Keratinocyte (primary cell): ENCODE measurements at regions not wholly inside any gene's neighbourhood (a gene's known extent, or its start where the extent isn't known, plus 50 kb on each side); places are given as distances from the start of the nearest gene placed in this dataset.

ENCODE experiments used
- DNase-seq: peaks from one replicate; pipeline ENCODE4 v3.0.0-alpha.2; 2011; ENCODE audit warnings: low read depth, missing footprints, low spot score
- FAIRE-seq: peaks from 2 replicates; lab custom pipeline; 2011; peaks lifted over from hg19 to GRCh38; lab: Jason Lieb, UNC
- H2AFZ ChIP-seq: 2 replicates; pipeline ENCODE4 v1.6.0; 2012; ENCODE audit warnings: low read length, control low read depth, inconsistent platforms; ENCODE audit not compliant: control insufficient read depth
- H3K27ac ChIP-seq: 2 replicates; pipeline ENCODE4 v1.5.1; 2011; ENCODE audit warnings: low read length; ENCODE audit not compliant: control insufficient read depth, insufficient read depth
- H3K27me3 ChIP-seq: 3 replicates; pipeline ENCODE4 v1.6.0; 2011; ENCODE audit warnings: low read length; ENCODE audit not compliant: control insufficient read depth, insufficient read depth; ENCODE audit errors: extremely low read depth
- H3K36me3 ChIP-seq, 2 experiments: 2 replicates in 1 of 2; 3 replicates in 1 of 2; pipeline ENCODE4 v1.5.1; 2011; ENCODE audit warnings: low read length in 2 of 2, mild to moderate bottlenecking in 1 of 2; ENCODE audit not compliant: control insufficient read depth in 2 of 2, insufficient read depth in 2 of 2; ENCODE audit errors: extremely low read depth in 1 of 2
- H3K4me1 ChIP-seq: 3 replicates; pipeline ENCODE4 v1.5.1; 2011; ENCODE audit warnings: low read length; ENCODE audit not compliant: control insufficient read depth, insufficient read depth; ENCODE audit errors: extremely low read depth
- H3K4me2 ChIP-seq: 3 replicates; pipeline ENCODE4 v1.6.0; 2011; ENCODE audit warnings: low read depth, low read length; ENCODE audit not compliant: control insufficient read depth, insufficient read depth; ENCODE audit errors: extremely low read depth
- H3K4me3 ChIP-seq, 3 experiments: fragments of 200-600 bp in 1 of 3; sonication (generic) in 1 of 3; 2 replicates in 2 of 3; 3 replicates in 1 of 3; pipeline ENCODE4 v1.5.1; 2011 to 2016; ENCODE audit warnings: low read length in 3 of 3, mild to moderate bottlenecking in 3 of 3, control low read depth in 2 of 3, inconsistent platforms in 1 of 3, low read depth in 1 of 3, mixed read lengths in 1 of 3, mixed run types in 1 of 3, moderate library complexity in 1 of 3; ENCODE audit not compliant: control insufficient read depth in 2 of 3, insufficient read depth in 2 of 3; ENCODE audit errors: extremely low read depth in 1 of 3
- H3K79me2 ChIP-seq: 2 replicates; pipeline ENCODE4 v1.6.0; 2012; ENCODE audit warnings: low read length; ENCODE audit not compliant: control insufficient read depth, insufficient read depth
- H3K9ac ChIP-seq: 3 replicates; pipeline ENCODE4 v1.6.0; 2011; ENCODE audit warnings: low read length; ENCODE audit not compliant: control insufficient read depth, insufficient read depth; ENCODE audit errors: extremely low read depth
- H3K9me1 ChIP-seq: 3 replicates; pipeline ENCODE4 v1.6.0; 2011; ENCODE audit warnings: low read length; ENCODE audit not compliant: control insufficient read depth, insufficient read depth; ENCODE audit errors: extremely low read depth
- H3K9me3 ChIP-seq: 2 replicates; pipeline ENCODE4 v1.5.1; 2012; ENCODE audit warnings: low read depth, low read length; ENCODE audit not compliant: control insufficient read depth
- H4K20me1 ChIP-seq: 3 replicates; pipeline ENCODE4 v1.6.0; 2011; ENCODE audit warnings: low read length; ENCODE audit not compliant: control insufficient read depth, insufficient read depth; ENCODE audit errors: extremely low read depth
- CTCF ChIP-seq, 3 experiments: IDR thresholded peaks in 1 of 3; conservative IDR thresholded peaks in 1 of 3; optimal IDR thresholded peaks in 1 of 3; 2 replicates in 2 of 3; 3 replicates in 1 of 3; pipeline versions ENCODE3 to v1.5.1; 2011; ENCODE audit warnings: low read length in 3 of 3, mild to moderate bottlenecking in 3 of 3, moderate library complexity in 2 of 3, control low read depth in 1 of 3, inconsistent platforms in 1 of 3; ENCODE audit not compliant: insufficient read depth in 2 of 3; ENCODE audit errors: extremely low read depth in 1 of 3
- EZH2 ChIP-seq: IDR thresholded peaks from one replicate; pipeline ENCODE4 v1.6.1; 2012; ENCODE audit warnings: inconsistent platforms, mild to moderate bottlenecking, low read length, moderate library complexity
- dilution Hi-C: fragments of 300-500 bp; cut with MboI; formaldehyde crosslinking; loops from one replicate; pipeline ENCODE4 v1.7.0; 2020; ENCODE audit warnings: low sequenced_read_pairs; ENCODE audit not compliant: extremely low pct_ligation_motif_present

- Histone ChIP-seq H3K79me2 (no peaks in the 10 kb centered on the region), H3K9me1 (no peaks in the 10 kb centered on the region), H3K9me3 (no peaks in the 10 kb centered on the region), H3K27me3 (no peaks in the 10 kb centered on the region), H3K4me3 (no peak overlapping the region), H2AFZ (no peak overlapping the region), H3K4me2 (no peak overlapping the region), H4K20me1 (no peaks in the 10 kb centered on the region), H3K27ac (no peak overlapping the region), H3K36me3 (no peaks in the 10 kb centered on the region), H3K4me1 (no peaks in the 10 kb centered on the region), H3K9ac (no peak overlapping the region)
- TF ChIP-seq CTCF (optimal IDR thresholded peaks at IDR 0.05 in 1 of 3, IDR thresholded peaks at IDR 0.05 in 1 of 3, conservative IDR thresholded peaks at IDR 0.05 in 1 of 3; ENCODE audit: extremely low read depth in 1 of 3, insufficient read depth in 2 of 3, low read length in 3 of 3) (no peak), EZH2 (no peak)
- no peak for DNase-seq
- no peak for FAIRE-seq
- dilution Hi-C loops, result no loop called here
These were observed 274.3 kb downstream of the KLF6 start for GRCh38 chr10:3510741-3511140.

- Histone ChIP-seq H2AFZ (no peak overlapping the region), H3K36me3 (no peaks in the 10 kb centered on the region), H4K20me1 (no peaks in the 10 kb centered on the region), H3K9me1 (no peaks in the 10 kb centered on the region), H3K9me3 (no peaks in the 10 kb centered on the region), H3K4me3 (no peak overlapping the region), H3K79me2 (no peaks in the 10 kb centered on the region), H3K9ac (no peak overlapping the region), H3K4me1 (no peaks in the 10 kb centered on the region), H3K27me3 (no peaks in the 10 kb centered on the region), H3K4me2 (no peak overlapping the region), H3K27ac (no peak overlapping the region)
- dilution Hi-C loops, result no loop called here
- no peak for DNase-seq
- no peak for TF ChIP-seq EZH2
- no peak for TF ChIP-seq CTCF (optimal IDR thresholded peaks at IDR 0.05 in 1 of 3, IDR thresholded peaks at IDR 0.05 in 1 of 3, conservative IDR thresholded peaks at IDR 0.05 in 1 of 3; ENCODE audit: extremely low read depth in 1 of 3, insufficient read depth in 2 of 3, low read length in 3 of 3)
- FAIRE-seq, result no peak
These were observed 275.7 kb downstream of the KLF6 start for GRCh38 chr10:3509355-3509754.
